GM19452 (cell line): ENCODE measurements at regions not wholly inside any gene's neighbourhood (a gene's known extent, or its start where the extent isn't known, plus 50 kb on each side); places are given as distances from the start of the nearest gene placed in this dataset.

Experiments
- ATAC-seq: cut with Tn5 transposase; IDR thresholded peaks from one replicate; pipeline ENCODE4 v1.9.1; 2021; ENCODE audit not compliant: unreplicated experiment

- no peak for ATAC-seq
Observed at GRCh38 chr10:43864656-43865055, 216.0 kb upstream of the ZNF32 start.

GRCh38 chr10:43863859-43864591 is 215.3 kb upstream of the ZNF32 start:
- ATAC-seq, result no peak

- ATAC-seq, result no peak
Observed at GRCh38 chr10:43863270-43863669, 214.6 kb upstream of the ZNF32 start.

DNA sequence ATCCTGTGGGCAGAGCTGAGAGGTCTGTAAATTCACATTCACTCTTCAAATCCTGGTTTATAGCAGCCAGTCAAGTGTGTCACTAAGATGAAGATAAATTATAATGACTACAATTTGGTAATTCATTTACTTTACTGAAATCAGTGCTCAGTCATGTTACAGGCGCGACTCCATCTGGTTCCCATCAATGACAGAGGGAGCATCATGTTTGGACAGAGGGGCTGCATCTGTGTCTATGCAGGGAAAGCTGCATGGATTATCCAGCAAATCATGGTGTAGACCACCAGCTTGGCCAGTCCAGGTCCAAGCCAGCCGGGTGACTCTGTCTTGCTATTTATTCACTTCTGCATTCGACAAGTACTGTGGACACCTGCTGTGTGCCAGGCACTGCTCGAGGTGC is 214.1 kb upstream of the ZNF32 start:
- ATAC-seq, result no peak

- no peak for ATAC-seq
Observed at GRCh38 chr10:43861966-43862751, 213.5 kb upstream of the ZNF32 start.

- no peak for ATAC-seq
Observed at GRCh38 chr10:43859016-43859525, 210.4 kb upstream of the ZNF32 start.

DNA sequence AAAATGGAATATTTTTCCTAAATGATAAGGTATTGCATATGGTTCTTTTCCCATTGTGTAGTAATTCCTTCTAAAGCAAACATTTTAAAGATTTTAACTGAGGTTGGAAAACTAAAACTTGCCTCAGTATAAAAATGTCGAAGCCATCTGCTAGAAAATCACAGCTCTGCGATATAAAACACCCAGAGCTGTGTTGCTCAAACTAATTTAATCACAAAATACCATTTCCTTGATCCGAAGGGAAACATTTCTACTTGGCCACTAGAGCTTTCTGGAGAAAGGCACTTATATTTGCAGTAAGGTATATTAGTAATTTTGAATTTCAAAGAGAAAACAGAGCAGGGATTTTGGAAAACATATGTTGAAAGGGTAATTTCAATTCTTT is 209.2 kb upstream of the ZNF32 start:
- ATAC-seq, result no peak

DNA sequence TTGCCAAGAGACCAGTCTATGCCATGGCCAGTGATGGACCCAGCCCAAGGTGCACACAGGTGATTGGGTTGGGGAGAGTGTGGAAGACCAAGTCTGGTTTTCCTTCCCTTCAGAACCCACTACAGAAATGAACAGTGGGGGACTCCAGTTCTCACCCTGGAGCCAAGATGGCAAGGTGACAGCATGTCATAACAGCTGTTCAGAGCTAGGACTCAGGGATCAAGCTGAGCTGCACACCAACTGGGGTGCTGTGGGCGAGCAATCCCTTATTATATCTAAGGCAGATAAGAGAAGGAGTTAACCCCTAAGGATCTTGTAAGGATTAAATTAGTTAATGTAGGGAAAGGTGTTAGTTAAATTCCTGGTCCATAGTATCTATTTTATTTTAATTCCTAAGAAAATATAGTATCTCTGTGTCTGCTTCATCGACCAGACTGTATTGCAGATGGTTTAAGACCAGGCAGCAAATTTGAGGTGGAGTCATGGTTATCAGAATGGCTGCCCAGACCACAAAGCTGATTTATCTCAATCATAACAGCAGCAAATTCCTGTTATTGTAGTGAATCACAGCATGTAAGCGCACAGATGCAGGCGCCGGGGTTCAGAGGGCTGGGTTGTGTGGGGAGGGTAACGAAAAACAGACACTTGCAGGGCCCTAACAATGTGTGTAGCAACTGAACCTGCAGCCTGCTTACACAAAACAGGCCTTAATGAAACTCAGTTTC is 208.7 kb upstream of the ZNF32 start:
- no peak for ATAC-seq

DNA sequence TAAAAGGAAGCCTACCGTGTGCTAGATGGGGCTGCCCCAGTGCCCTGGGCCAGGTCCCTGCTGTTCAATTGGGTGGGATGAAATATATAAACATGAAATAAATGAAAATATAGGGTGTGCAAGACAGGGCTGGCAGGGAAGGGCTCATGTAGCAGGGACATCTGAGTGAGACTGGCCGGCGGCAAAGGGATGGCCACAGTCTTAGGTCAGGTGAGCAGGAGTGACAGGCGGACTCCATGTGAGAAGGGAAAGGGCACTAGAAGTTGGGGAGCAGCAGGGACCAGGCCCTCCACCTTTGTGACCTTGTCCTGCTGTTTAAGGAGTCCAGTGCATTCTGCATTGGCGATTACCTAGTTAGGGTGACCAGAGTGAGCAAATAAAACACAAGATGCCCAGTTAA is 207.6 kb upstream of the ZNF32 start:
- no peak for ATAC-seq

- ATAC-seq, result no peak
Observed at GRCh38 chr10:43855667-43856210, 207.1 kb upstream of the ZNF32 start.

DNA sequence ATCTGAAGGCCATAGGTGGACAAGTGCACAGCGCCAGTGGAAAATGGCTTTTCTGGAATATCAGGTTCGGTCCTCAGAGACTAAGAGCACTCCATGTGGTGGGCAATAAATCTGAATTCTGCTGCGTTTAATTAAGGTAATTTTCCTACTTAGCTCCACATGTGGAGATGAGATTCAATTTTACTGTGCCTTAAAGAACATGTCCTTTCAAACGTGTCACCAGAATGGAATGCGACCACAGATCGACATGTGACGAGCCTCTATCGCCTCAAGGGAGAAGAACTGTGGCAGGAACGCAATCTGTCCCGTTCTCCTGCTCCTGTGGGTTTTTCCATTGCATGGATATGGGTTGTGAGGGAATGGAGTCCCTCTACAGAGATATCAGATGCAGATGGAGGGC is 205.3 kb upstream of the ZNF32 start:
- no peak for ATAC-seq

GRCh38 chr10:43853369-43853768 is 204.7 kb upstream of the ZNF32 start:
- ATAC-seq, result no peak

DNA sequence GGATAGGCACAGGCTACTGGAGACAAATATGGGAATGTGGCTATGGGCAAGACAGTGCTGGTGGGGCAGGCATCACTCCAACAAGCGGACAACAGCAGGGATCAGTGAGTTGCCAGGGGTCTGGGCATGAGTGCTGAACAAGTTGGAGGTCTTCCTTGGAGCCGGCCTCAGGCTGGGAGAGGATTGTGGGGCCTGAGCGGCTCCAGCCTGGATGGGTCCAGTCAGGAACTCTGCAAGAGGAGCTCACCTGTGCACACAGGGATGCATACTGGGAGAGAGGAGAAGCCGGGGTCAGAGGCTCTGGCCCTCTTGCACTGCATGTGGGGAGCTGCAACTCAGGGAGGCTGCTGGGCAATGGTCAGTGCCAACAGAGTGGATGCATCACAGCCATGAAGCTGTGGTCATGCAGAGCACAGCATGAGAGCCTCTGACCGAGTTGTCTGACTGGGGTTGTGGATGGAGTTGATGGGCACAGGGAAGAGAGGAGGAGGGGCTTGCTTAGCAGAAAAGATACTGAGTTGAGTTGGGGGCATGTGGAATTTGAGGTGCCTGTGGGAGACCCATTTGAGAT is 204.0 kb upstream of the ZNF32 start:
- ATAC-seq, result no peak

- no peak for ATAC-seq
Observed at GRCh38 chr10:43852149-43852548, 203.5 kb upstream of the ZNF32 start.

GRCh38 chr10:43851030-43851429 is 202.3 kb upstream of the ZNF32 start:
- ATAC-seq, result no peak

- no peak for ATAC-seq
Observed at GRCh38 chr10:43849551-43849950, 200.9 kb upstream of the ZNF32 start.

- no peak for ATAC-seq
Observed at GRCh38 chr10:43846968-43847367, 198.3 kb upstream of the ZNF32 start.

- peak; percentile 61 for ATAC-seq
Observed at GRCh38 chr10:43846187-43846680, 197.6 kb upstream of the ZNF32 start.

DNA sequence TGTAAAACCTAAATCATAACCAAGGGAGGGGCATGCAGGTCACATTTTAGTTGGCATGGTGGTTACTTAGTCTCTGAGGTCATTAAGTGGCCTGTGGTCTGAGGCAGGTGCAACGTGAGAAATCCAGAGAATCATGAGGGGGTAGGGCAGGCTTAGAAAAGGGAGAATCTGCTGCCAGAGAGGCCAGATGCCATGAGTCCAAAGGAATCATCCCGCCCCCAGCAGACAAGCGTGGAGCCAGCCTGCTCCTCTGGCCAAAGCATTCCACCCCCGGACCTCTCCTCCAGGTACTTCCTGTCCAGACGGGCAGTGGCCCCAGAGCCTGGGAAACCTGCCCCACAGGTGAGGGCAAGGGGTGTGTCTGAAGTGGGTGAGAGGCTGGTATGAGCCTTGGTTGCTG is 196.4 kb upstream of the ZNF32 start:
- no peak for ATAC-seq

DNA sequence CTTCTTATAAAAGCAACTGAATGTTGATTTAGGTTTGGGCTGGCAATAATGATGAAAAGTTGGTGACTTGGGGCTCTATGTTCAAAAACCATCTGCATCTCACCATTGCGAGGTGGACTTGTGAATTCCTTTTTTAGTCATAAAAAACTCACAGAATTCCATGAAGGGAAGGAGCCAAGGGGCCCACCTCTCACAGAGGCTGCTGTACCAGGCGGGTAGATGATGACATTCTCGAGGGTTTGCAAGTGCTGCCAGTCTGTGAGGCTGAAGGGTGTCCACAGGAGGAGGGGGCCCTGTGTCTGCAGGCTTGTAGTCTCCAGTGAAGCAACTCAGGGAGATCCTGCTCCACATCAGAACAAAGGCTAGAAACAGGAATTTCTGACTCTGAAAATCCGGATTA is 195.5 kb upstream of the ZNF32 start:
- ATAC-seq, result no peak
